Astrocyte of the cerebellum (primary cell): ENCODE measurements at regions not wholly inside any gene's neighbourhood (a gene's known extent, or its start where the extent isn't known, plus 50 kb on each side); places are given as distances from the start of the nearest gene placed in this dataset.

Experiments
- DNase-seq: peaks from one replicate; pipeline ENCODE4 v3.0.0-alpha.2; 2011; ENCODE audit warnings: low read depth
- H3K4me3 ChIP-seq: 2 replicates; pipeline ENCODE4 v1.5.1; 2011; ENCODE audit warnings: mild to moderate bottlenecking, low read depth, low read length, moderate library complexity
- CTCF ChIP-seq: IDR thresholded peaks from 2 replicates; pipeline ENCODE4 v1.5.1; 2012; ENCODE audit warnings: low read length, low read depth, moderate library complexity, mild to moderate bottlenecking; ENCODE audit errors: missing control alignments
- in situ Hi-C: cut with HindIII; loops from 2 replicates; pipeline ENCODE4 v1.10.0; 2017; ENCODE audit warnings: low sequenced_read_pairs

GRCh38 chr6:90934966-90935365 is 348.1 kb upstream of the MAP3K7 start:
- TF ChIP-seq CTCF = no peak
- H3K4me3 ChIP-seq = no peak overlapping the region
- DNase-seq = no peak
- in situ Hi-C loops = no loop called here

GRCh38 chr6:90934081-90934480 is 347.2 kb upstream of the MAP3K7 start:
- in situ Hi-C loops = no loop called here

GRCh38 chr6:90932351-90932750 is 345.5 kb upstream of the MAP3K7 start:
- no peak for DNase-seq
- H3K4me3 ChIP-seq = no peak overlapping the region
- in situ Hi-C loops = no loop called here
- TF ChIP-seq CTCF = no peak

More at GRCh38 chr6:90934081-90934480, 347.2 kb upstream of the MAP3K7 start:
- TF ChIP-seq CTCF = no peak
- no peak overlapping the region for H3K4me3 ChIP-seq
- DNase-seq = no peak

- no peak for TF ChIP-seq CTCF
- no peak for DNase-seq
- no peak overlapping the region for H3K4me3 ChIP-seq
- in situ Hi-C loops = no loop called here
These were observed 341.2 kb upstream of the MAP3K7 start for GRCh38 chr6:90928051-90928450.

- no peak for TF ChIP-seq CTCF
- no peak for DNase-seq
- in situ Hi-C loops = no loop called here
- no peak overlapping the region for H3K4me3 ChIP-seq
These were observed 338.9 kb upstream of the MAP3K7 start for GRCh38 chr6:90925726-90926125.

GRCh38 chr6:90922325-90922724 is 335.5 kb upstream of the MAP3K7 start:
- DNase-seq = no peak
- no peak for TF ChIP-seq CTCF
- in situ Hi-C loops = no loop called here
- H3K4me3 ChIP-seq = no peak overlapping the region

- in situ Hi-C loops = no loop called here
- TF ChIP-seq CTCF = no peak
- no peak for DNase-seq
- no peak overlapping the region for H3K4me3 ChIP-seq
These were observed 331.5 kb upstream of the MAP3K7 start for GRCh38 chr6:90918361-90918760.
